OCI-LY1 (cell line): ENCODE measurements at regions not wholly inside any gene's neighbourhood (a gene's known extent, or its start where the extent isn't known, plus 50 kb on each side); places are given as distances from the start of the nearest gene placed in this dataset.

Source experiments
- H2AFZ ChIP-seq: fragments of 200-600 bp; sonication (generic), shearing (Covaris generic); 2 replicates; pipeline ENCODE4 v1.6.0; 2014; ENCODE audit warnings: antibody characterized with exemption, mild to moderate bottlenecking, low read length
- H3F3A ChIP-seq: fragments of 200-600 bp; sonication (generic), shearing (Covaris generic); 2 replicates; pipeline ENCODE4 v1.6.0; 2014; ENCODE audit warnings: mild to moderate bottlenecking, antibody characterized with exemption, low read length, moderate library complexity; ENCODE audit not compliant: insufficient read depth
- H3K27ac ChIP-seq: fragments of 200-600 bp; sonication (generic); 2 replicates; pipeline ENCODE4 v1.5.1; 2014; ENCODE audit warnings: low read length, mixed run types, mild to moderate bottlenecking, low read depth; ENCODE audit not compliant: poor library complexity, severe bottlenecking
- H3K27me3 ChIP-seq: fragments of 200-600 bp; sonication (generic); 2 replicates; pipeline ENCODE4 v1.6.0; 2014; ENCODE audit warnings: antibody characterized with exemption, mild to moderate bottlenecking, low read length, moderate library complexity; ENCODE audit not compliant: insufficient read depth
- H3K36me3 ChIP-seq: fragments of 200-600 bp; sonication (generic); 2 replicates; pipeline ENCODE4 v1.6.1; 2014; ENCODE audit warnings: mild to moderate bottlenecking, antibody characterized with exemption, low read length, moderate library complexity, mixed read lengths; ENCODE audit not compliant: insufficient read depth
- H3K4me1 ChIP-seq: fragments of 200-600 bp; sonication (generic); 2 replicates; pipeline ENCODE4 v1.5.1; 2014; ENCODE audit warnings: mild to moderate bottlenecking, low read length, moderate library complexity; ENCODE audit not compliant: insufficient read depth, severe bottlenecking
- H3K4me2 ChIP-seq: fragments of 200-600 bp; sonication (generic), shearing (Covaris generic); 2 replicates; pipeline ENCODE4 v1.6.1; 2014; ENCODE audit warnings: low read length
- H3K4me3 ChIP-seq: fragments of 200-600 bp; sonication (generic); 2 replicates; pipeline ENCODE4 v1.5.1; 2014; ENCODE audit warnings: low read length, low read depth, mild to moderate bottlenecking, mixed read lengths; ENCODE audit not compliant: poor library complexity, severe bottlenecking
- H3K79me2 ChIP-seq: fragments of 200-600 bp; shearing (Covaris generic); 2 replicates; pipeline ENCODE4 v1.6.1; 2016; ENCODE audit warnings: mixed run types, low read length, mixed read lengths; ENCODE audit not compliant: insufficient read depth
- H3K9ac ChIP-seq: fragments of 200-600 bp; sonication (generic), shearing (Covaris generic); 2 replicates; pipeline ENCODE4 v1.6.1; 2014; ENCODE audit warnings: mild to moderate bottlenecking, low read length, mixed read lengths
- H3K9me2 ChIP-seq: fragments of 200-600 bp; sonication (generic), shearing (Covaris generic); 2 replicates; pipeline ENCODE4 v1.6.1; 2014; ENCODE audit warnings: low read depth, mild to moderate bottlenecking, low read length, mixed read lengths
- H3K9me3 ChIP-seq: fragments of 200-600 bp; shearing (Covaris generic); 2 replicates; pipeline ENCODE4 v1.6.1; 2014; ENCODE audit warnings: low read length, mixed read lengths
- H4K20me1 ChIP-seq: fragments of 200-600 bp; sonication (generic), shearing (Covaris generic); 2 replicates; pipeline ENCODE4 v1.6.0; 2016; ENCODE audit warnings: mild to moderate bottlenecking, low read length; ENCODE audit not compliant: insufficient read depth
- EZH2 ChIP-seq: fragments of 200-600 bp; sonication (generic), shearing (Covaris generic); IDR thresholded peaks from 2 replicates; pipeline ENCODE4 v1.8.0; 2017; ENCODE audit warnings: borderline replicate concordance, mixed run types, mild to moderate bottlenecking, antibody characterized with exemption, low read length, moderate library complexity, mixed read lengths
- TF ChIP-seq, protein P1 (sequence below): fragments of 200-600 bp; sonication (generic), shearing (Covaris generic); IDR thresholded peaks from 2 replicates; pipeline ENCODE4 v1.5.1; 2017; ENCODE audit warnings: mild to moderate bottlenecking, antibody characterized with exemption, low read length, moderate library complexity, mixed read lengths

DNA sequence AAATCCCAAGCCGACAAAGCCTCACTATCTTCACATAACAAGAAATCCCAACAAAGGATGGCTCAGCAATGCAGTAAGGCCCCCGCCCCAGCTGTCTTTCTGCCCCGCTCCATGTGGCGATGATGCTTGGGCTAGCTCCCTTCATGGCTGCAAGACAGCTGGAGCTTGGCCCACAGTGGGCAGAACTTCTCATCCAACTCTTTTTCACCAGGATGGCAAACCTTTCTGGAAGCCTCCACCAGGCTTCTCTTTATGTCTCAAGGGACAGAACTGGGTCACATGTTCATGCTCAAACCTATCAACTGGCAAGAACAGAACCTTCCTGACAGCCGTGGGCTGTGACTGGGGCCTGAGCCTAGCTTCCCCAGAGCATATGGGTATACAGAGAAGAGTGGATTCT is 260.5 kb upstream of the MKLN1 start:
- Histone ChIP-seq H3K4me3 (no peak overlapping the region), H3K9me3 (no peaks in the 10 kb centered on the region), H3K4me1 (peaks cover 45% of the 10 kb centered on the region), H3K4me2 (no peak overlapping the region), H3K36me3 (peaks cover 58% of the 10 kb centered on the region), H2AFZ (no peak overlapping the region), H4K20me1 (no peaks in the 10 kb centered on the region), H3K27me3 (no peaks in the 10 kb centered on the region), H3K9me2 (no peaks in the 10 kb centered on the region), H3K79me2 (peaks cover 83% of the 10 kb centered on the region), H3K27ac (peak overlapping the region; percentile 47), H3K9ac (no peak overlapping the region), H3F3A (0 out of 2 replicates have a peak, but pooled peaks cover 4% of the 10 kb centered on the region)
- no peak for TF ChIP-seq EZH2
- TF ChIP-seq, protein P1, sequence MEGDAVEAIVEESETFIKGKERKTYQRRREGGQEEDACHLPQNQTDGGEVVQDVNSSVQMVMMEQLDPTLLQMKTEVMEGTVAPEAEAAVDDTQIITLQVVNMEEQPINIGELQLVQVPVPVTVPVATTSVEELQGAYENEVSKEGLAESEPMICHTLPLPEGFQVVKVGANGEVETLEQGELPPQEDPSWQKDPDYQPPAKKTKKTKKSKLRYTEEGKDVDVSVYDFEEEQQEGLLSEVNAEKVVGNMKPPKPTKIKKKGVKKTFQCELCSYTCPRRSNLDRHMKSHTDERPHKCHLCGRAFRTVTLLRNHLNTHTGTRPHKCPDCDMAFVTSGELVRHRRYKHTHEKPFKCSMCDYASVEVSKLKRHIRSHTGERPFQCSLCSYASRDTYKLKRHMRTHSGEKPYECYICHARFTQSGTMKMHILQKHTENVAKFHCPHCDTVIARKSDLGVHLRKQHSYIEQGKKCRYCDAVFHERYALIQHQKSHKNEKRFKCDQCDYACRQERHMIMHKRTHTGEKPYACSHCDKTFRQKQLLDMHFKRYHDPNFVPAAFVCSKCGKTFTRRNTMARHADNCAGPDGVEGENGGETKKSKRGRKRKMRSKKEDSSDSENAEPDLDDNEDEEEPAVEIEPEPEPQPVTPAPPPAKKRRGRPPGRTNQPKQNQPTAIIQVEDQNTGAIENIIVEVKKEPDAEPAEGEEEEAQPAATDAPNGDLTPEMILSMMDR, result no peak

DNA sequence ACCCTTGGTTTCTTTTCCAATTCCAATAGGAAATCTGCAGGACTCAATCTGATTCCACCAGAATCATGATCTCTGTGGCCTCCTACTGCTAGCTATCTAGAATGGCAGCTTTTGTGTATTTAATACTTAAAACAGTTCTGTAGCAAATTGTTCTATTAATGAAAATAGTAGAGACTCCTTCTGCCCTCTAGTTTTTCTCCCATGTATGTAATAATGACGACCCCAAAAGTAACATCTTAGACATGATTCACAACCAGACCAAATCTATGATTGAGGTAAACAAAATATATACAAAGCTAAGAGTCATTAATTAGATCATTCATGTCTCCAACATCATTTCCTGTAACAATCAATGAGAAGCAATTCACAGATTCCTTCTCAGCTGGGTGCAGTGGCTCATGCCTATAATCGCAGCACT is 259.1 kb upstream of the MKLN1 start:
- Histone ChIP-seq H3F3A (0 out of 2 replicates have a peak, but pooled peaks cover 4% of the 10 kb centered on the region), H3K79me2 (peaks cover 81% of the 10 kb centered on the region), H3K36me3 (peaks cover 58% of the 10 kb centered on the region), H3K27ac (peak overlapping the region; percentile 47), H3K27me3 (no peaks in the 10 kb centered on the region), H3K9ac (no peak overlapping the region; the same call in 1 of the 2 replicates), H4K20me1 (no peaks in the 10 kb centered on the region), H2AFZ (no peak overlapping the region), H3K4me2 (peak overlapping the region; percentile 29; the same call in 1 of the 2 replicates), H3K4me3 (no peak overlapping the region), H3K9me3 (0 out of 2 replicates have a peak, but pooled peaks cover 3% of the 10 kb centered on the region), H3K9me2 (no peaks in the 10 kb centered on the region), H3K4me1 (peaks cover 53% of the 10 kb centered on the region)
- TF ChIP-seq EZH2, result no peak
- TF ChIP-seq, protein P1, result peak; percentile 46

DNA sequence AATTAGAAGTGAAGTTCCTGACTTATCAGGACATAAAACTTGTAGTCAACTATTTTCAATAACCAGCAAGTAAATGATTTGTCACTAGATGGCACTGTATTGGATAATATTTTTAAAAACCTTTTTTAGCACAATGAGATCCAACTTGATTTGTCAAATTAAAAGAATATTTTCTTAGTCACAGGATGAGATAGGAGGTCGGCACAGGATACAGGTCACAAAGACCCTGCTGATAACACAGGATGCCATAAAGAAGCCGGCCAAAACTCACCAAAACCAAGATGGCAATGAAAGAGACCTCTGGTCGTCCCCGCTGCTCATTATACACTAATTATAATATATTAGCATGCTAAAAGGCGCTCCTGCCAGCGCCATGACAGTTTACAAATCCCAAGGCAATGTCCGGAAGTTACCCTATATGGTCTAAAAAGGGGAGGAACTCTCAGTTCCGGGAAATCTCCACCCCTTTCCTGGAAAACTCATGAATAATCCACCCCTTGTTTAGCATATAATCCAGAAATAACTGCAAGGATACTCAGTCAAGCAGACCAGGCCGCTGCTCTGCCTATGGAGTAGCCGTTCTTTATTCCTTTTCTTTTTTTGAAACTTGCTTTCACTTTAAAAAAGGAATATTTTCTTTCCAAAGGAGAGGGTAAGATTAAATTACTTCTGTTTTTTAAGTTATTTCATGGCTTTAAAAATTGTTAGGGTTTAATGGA is 255.7 kb upstream of the MKLN1 start:
- H3K9me3 ChIP-seq, result peaks cover 13% of the 10 kb centered on the region; the same call in 1 of the 2 replicates
- no peak overlapping the region for H3K4me3 ChIP-seq
- no peak overlapping the region for H2AFZ ChIP-seq
- TF ChIP-seq, protein P1, result peak; percentile 57; the same call in 1 of the 2 replicates
- no peak for TF ChIP-seq EZH2
- 0 out of 2 replicates have a peak, but pooled peaks cover 2% of the 10 kb centered on the region for H3F3A ChIP-seq
- no peaks in the 10 kb centered on the region for H3K27me3 ChIP-seq
- peaks cover 83% of the 10 kb centered on the region for H3K79me2 ChIP-seq
- peak overlapping the region; percentile 28 for H3K27ac ChIP-seq
- no peaks in the 10 kb centered on the region for H3K9me2 ChIP-seq
- H3K4me2 ChIP-seq, result no peak overlapping the region
- H3K4me1 ChIP-seq, result peaks cover 58% of the 10 kb centered on the region
- H4K20me1 ChIP-seq, result no peaks in the 10 kb centered on the region
- no peak overlapping the region for H3K9ac ChIP-seq
- peaks cover 65% of the 10 kb centered on the region for H3K36me3 ChIP-seq
